Gastrocnemius medialis (tissue), 4 donors: ENCODE measurements at regions not wholly inside any gene's neighbourhood (a gene's known extent, or its start where the extent isn't known, plus 50 kb on each side); places are given as distances from the start of the nearest gene placed in this dataset.
"Not testable (repeated sequence)": the region's sequence is repeated elsewhere in the genome, so short reads cannot be mapped to it uniquely, and the experiment has no call there.

Source experiments
- ATAC-seq, 2 donors: fragments of 150-250 bp; one replicate each; pipeline ENCODE4 v1.9.1; 2016
- DNase-seq, 2 donors: peaks; one replicate each; pipeline ENCODE4 v3.0.0-alpha.2; 2019
- H3K27ac ChIP-seq, 4 donors: fragments of 200-600 bp; sonication (generic); 1 replicate in 1 of 4; 2 replicates in 3 of 4; pipeline ENCODE4 v1.5.1; 2016 to 2018; ENCODE audit warnings: mild to moderate bottlenecking in 2 of 4, moderate library complexity in 1 of 4
- H3K27me3 ChIP-seq, 3 donors: fragments of 200-600 bp; sonication (generic) in 2 of 3; 1 replicate in 1 of 3; 2 replicates in 2 of 3; pipeline versions ENCODE4 v1.5.1 to v1.6.0; 2016 to 2019; ENCODE audit warnings: mild to moderate bottlenecking in 1 of 3, moderate library complexity in 1 of 3
- H3K36me3 ChIP-seq, 2 donors: fragments of 200-600 bp; sonication (generic) in 1 of 2; one replicate each; pipeline ENCODE4 v1.5.1; 2017 to 2018
- H3K4me1 ChIP-seq, 2 donors: fragments of 200-600 bp; sonication (generic) in 1 of 2; one replicate each; pipeline ENCODE4 v1.5.1; 2016 to 2017; ENCODE audit warnings: mild to moderate bottlenecking in 2 of 2
- H3K4me3 ChIP-seq, 4 donors: fragments of 200-600 bp; sonication (generic) in 3 of 4; 1 replicate in 1 of 4; 2 replicates in 3 of 4; pipeline ENCODE4 v1.5.1; 2016 to 2019; ENCODE audit warnings: mild to moderate bottlenecking in 2 of 4
- H3K9me3 ChIP-seq, 3 donors: fragments of 200-600 bp; sonication (generic) in 2 of 3; 1 replicate in 1 of 3; 2 replicates in 2 of 3; pipeline ENCODE4 v1.5.1; 2016 to 2019
- POLR2A ChIP-seq, 2 donors: fragments of 450-650 bp; IDR thresholded peaks; one replicate each; pipeline ENCODE4 v1.6.1; 2017; ENCODE audit warnings: antibody characterized with exemption in 2 of 2, mild to moderate bottlenecking in 2 of 2, moderate library complexity in 2 of 2
- in situ Hi-C, 4 donors: fragments of 200-750 bp; cut with MboI; loops; one replicate each; pipeline versions ENCODE4 v1.15.0 to v1.8.0; 2017; ENCODE audit warnings: low sequenced_read_pairs in 4 of 4
- intact Hi-C: fragments of 100-400 bp; cut with DNase I; formaldehyde crosslinking; loops from one replicate; pipeline ENCODE4 v1.15.1; 2023; ENCODE audit warnings: low total_unique reads
- TF ChIP-seq, protein P1 (sequence below), 5 experiments: fragments of 450-650 bp in 3 of 5; fragments of 200-600 bp in 2 of 5; sonication (generic) in 2 of 5; IDR thresholded peaks in 4 of 5; conservative IDR thresholded peaks in 1 of 5; 1 replicate in 4 of 5; 2 replicates in 1 of 5; pipeline ENCODE4 v1.5.1; 2016 to 2019; ENCODE audit warnings: antibody characterized with exemption in 5 of 5, mild to moderate bottlenecking in 3 of 5, moderate library complexity in 3 of 5

DNA sequence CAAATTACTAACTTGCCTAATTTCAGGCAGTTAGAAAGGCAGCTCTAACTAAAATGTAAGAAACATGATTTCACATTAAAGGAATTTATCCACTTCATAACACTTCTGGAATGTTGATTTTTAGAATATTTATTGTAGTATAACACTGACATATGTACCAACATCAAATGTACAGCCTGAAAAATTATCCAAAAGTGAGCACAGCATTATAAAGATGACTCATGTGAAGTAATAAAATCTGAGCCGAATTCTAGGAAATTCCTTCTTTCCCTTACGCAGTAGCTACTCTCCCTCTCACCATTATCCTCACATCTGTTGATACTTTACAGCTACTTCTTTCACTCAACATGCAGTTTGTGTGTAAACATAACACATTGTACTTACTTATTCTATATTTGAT is 610.6 kb downstream of the ZWINT start:
- intact Hi-C loops, result no loop called here
- H3K9me3 ChIP-seq, result no peaks in the 10 kb centered on the region
- no peak overlapping the region for H3K4me3 ChIP-seq
- in situ Hi-C loops, result no loop called here
- no peaks in the 10 kb centered on the region for H3K27me3 ChIP-seq
- H3K4me1 ChIP-seq, result no peaks in the 10 kb centered on the region
- no peak for ATAC-seq
- H3K27ac ChIP-seq, result no peak overlapping the region
- no peak for DNase-seq
- TF ChIP-seq POLR2A (IDR thresholded peaks at IDR 0.05), result no peak
- TF ChIP-seq, protein P1, sequence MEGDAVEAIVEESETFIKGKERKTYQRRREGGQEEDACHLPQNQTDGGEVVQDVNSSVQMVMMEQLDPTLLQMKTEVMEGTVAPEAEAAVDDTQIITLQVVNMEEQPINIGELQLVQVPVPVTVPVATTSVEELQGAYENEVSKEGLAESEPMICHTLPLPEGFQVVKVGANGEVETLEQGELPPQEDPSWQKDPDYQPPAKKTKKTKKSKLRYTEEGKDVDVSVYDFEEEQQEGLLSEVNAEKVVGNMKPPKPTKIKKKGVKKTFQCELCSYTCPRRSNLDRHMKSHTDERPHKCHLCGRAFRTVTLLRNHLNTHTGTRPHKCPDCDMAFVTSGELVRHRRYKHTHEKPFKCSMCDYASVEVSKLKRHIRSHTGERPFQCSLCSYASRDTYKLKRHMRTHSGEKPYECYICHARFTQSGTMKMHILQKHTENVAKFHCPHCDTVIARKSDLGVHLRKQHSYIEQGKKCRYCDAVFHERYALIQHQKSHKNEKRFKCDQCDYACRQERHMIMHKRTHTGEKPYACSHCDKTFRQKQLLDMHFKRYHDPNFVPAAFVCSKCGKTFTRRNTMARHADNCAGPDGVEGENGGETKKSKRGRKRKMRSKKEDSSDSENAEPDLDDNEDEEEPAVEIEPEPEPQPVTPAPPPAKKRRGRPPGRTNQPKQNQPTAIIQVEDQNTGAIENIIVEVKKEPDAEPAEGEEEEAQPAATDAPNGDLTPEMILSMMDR (IDR thresholded peaks at IDR 0.05 in 4 of 5, conservative IDR thresholded peaks at IDR 0.05 in 1 of 5), result no peak
- H3K36me3 ChIP-seq, result no peaks in the 10 kb centered on the region

DNA sequence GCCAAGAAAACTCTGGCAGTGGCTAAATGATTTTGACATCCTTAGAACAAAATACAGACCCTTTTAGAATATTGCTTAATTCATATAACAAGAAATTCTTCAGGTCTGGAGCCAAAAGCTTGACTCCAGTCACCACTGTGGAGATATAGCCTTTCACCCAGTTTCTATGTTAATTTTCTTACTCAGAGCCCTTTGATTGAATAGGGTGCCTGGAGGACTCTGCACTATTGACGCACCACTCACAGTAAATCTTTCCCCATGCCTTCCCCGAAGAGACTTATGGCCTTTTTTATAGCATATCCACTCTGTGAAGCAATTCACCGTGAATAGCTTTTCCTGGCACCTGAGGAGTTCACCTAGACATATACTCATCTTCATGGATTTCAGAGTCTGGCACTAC is 613.8 kb downstream of the ZWINT start:
- H3K4me1 ChIP-seq, result no peaks in the 10 kb centered on the region
- in situ Hi-C loops (no loop called here), intact Hi-C loops (no loop called here)
- DNase-seq, result no peak
- no peak for TF ChIP-seq POLR2A (IDR thresholded peaks at IDR 0.05)
- TF ChIP-seq, protein P1 (IDR thresholded peaks at IDR 0.05 in 4 of 5, conservative IDR thresholded peaks at IDR 0.05 in 1 of 5), result no peak
- no peaks in the 10 kb centered on the region for H3K9me3 ChIP-seq
- no peak for ATAC-seq
- no peaks in the 10 kb centered on the region for H3K36me3 ChIP-seq
- H3K27ac ChIP-seq, result no peak overlapping the region
- no peak overlapping the region for H3K4me3 ChIP-seq
- no peaks in the 10 kb centered on the region for H3K27me3 ChIP-seq

GRCh38 chr10:55746002-55746401 is 615.1 kb downstream of the ZWINT start:
- in situ Hi-C loops, result no loop called here
- TF ChIP-seq, protein P1 (IDR thresholded peaks at IDR 0.05 in 4 of 5, conservative IDR thresholded peaks at IDR 0.05 in 1 of 5), result no peak
- TF ChIP-seq POLR2A (IDR thresholded peaks at IDR 0.05), result no peak
- Histone ChIP-seq H3K36me3 (no peaks in the 10 kb centered on the region), H3K4me1 (no peaks in the 10 kb centered on the region), H3K27ac (no peak overlapping the region), H3K27me3 (no peaks in the 10 kb centered on the region), H3K4me3 (no peak overlapping the region), H3K9me3 (no peaks in the 10 kb centered on the region)
- intact Hi-C loops, result no loop called here
- DNase-seq (no peak), ATAC-seq (no peak)

DNA sequence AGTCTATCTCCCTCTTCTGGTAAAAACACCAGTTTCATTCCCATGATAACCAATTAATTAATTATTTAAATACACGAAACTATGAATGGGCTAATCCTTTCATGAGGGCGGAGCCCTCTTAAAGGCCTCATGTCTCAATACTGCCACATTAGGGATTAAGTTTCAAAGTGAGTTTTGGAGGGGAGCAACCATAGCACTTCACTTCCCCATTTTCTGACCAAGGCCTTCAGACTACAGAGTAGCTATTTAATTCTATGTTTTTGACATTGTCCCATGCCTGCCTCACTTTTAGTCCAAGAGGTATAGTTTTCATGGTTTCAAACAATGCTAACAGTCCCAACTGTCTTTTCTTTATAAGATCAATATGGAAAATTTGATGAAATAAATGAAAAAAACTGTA is 618.6 kb downstream of the ZWINT start:
- Histone ChIP-seq H3K4me1 (no peaks in the 10 kb centered on the region), H3K9me3 (no peaks in the 10 kb centered on the region), H3K27ac (no peak overlapping the region), H3K36me3 (no peaks in the 10 kb centered on the region), H3K27me3 (no peaks in the 10 kb centered on the region), H3K4me3 (no peak overlapping the region)
- in situ Hi-C loops (no loop called here), intact Hi-C loops (no loop called here)
- TF ChIP-seq, protein P1 (IDR thresholded peaks at IDR 0.05 in 4 of 5, conservative IDR thresholded peaks at IDR 0.05 in 1 of 5), result no peak
- no peak for TF ChIP-seq POLR2A (IDR thresholded peaks at IDR 0.05)
- ATAC-seq (no peak), DNase-seq (no peak)

DNA sequence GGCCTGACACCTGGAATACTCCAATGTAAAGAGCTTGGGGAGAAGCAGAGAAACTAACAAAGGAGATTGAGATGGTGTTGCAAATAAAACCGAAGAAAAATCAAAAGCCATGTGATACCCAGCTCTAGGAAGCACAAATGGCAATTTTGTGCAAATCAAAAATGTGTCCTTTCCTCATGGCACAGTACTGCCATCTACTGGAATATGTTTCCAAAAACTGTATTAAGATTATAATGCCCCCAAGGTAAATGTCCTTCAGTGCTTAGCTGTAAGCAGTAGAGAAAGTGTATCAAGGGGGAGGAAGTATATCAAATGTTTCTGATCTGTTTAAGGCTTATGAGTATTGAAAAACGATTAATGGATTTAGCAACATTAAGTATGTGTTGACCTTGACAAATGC is 620.3 kb downstream of the ZWINT start:
- H3K9me3 ChIP-seq, H3K36me3 ChIP-seq, H3K27me3 ChIP-seq, intact Hi-C loops, in situ Hi-C loops, H3K27ac ChIP-seq, DNase-seq, H3K4me1 ChIP-seq, ATAC-seq, H3K4me3 ChIP-seq: not testable (repeated sequence)
